ENCODE measurements at regions not wholly inside any gene's neighbourhood (a gene's known extent, or its start where the extent isn't known, plus 50 kb on each side); places are given as distances from the start of the nearest gene placed in this dataset.

DNA sequence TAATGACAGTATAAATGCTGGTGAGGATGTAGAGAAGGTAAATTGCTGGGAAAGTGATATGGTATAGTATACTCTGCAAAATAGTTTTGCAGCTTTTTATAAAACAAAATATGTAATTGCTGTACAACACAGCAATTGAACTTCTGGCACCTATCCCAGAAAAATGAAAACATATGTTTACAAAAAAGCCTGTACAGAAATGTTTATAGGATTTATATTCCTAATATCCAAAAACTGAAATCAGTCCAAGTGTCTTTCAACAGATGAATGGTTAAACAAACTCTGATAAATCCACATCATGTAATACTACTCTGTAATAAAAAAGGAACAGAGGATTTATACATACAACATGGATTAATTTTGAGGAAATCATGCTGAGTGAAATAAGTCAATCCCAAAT, 198.4 kb upstream of the ACTRT1 start:
- Histone ChIP-seq H3K9ac (ENCODE audit: low read depth, low read length, poor library complexity) (no peak overlapping the region), H3K4me3 (ENCODE audit: low read length in 2 of 2) (no peak overlapping the region), H2AFZ (ENCODE audit: low read length) (no peak overlapping the region), H2BK5ac (ENCODE audit: low read length) (no peak overlapping the region), H2BK12ac (ENCODE audit: low read length) (no peak overlapping the region), H3K27me3 (ENCODE audit: control insufficient read depth in 3 of 3, insufficient read depth in 3 of 3, low read depth in 1 of 3, low read length in 3 of 3) (no peaks in the 10 kb centered on the region), H2BK15ac (ENCODE audit: low read length) (no peak overlapping the region), H3K18ac (ENCODE audit: low read length) (no peak overlapping the region), H2BK120ac (ENCODE audit: low read depth, low read length) (no peak overlapping the region), H2AK5ac (ENCODE audit: low read depth, low read length) (no peak overlapping the region), H3K79me1 (ENCODE audit: low read depth, low read length) (no peaks in the 10 kb centered on the region), H3K4me1 (ENCODE audit: control insufficient read depth in 2 of 2, insufficient read depth in 1 of 2, low read depth in 1 of 2, low read length in 2 of 2) (no peaks in the 10 kb centered on the region), H3K23ac (ENCODE audit: low read depth, low read length, poor library complexity) (no peak overlapping the region), H3K9me3 (replicated peaks in 1 of 2; ENCODE audit: control insufficient read depth in 2 of 2, insufficient read depth in 1 of 2, low read depth in 1 of 2, low read length in 2 of 2) (no peaks in the 10 kb centered on the region), H3K36me3 (replicated peaks in 1 of 2; ENCODE audit: control insufficient read depth in 2 of 2, insufficient read depth in 2 of 2, low read length in 2 of 2) (no peaks in the 10 kb centered on the region), H3K4ac (ENCODE audit: low read length) (no peak overlapping the region), H3K14ac (ENCODE audit: low read length) (no peak overlapping the region), H4K91ac (ENCODE audit: low read depth, low read length, poor library complexity) (no peak overlapping the region), H3K27ac (replicated peaks; ENCODE audit: low read length) (no peak overlapping the region), H4K8ac (ENCODE audit: low read depth, low read length) (no peak overlapping the region), H3K4me2 (ENCODE audit: insufficient read depth, low read length, poor library complexity, severe bottlenecking) (no peak overlapping the region)
- no peak for DNase-seq (ENCODE audit: low spot score)

DNA sequence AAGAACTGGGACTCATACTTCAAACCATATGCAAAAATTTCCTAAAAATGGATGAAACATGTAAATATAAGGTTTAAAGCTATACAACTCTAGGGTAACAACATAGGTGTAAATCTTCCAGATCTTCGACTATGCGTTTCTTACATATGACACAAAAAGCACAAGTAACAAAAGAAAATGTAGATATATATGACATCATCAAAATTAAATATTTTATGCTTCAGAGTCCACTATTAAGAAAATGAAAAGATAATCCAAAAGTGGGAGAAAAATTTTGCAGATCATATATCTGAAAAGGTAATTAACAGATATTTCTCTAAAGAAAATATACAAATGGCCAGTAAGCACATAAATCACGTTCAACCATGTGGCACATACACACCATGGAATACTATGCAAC, 164.2 kb upstream of the ACTRT1 start:
- no CpG with 5 or more reads among the region's 3 CpGs for WGBS, 2 donors (ENCODE audit: extremely low coverage in 2 of 2, insufficient read length in 2 of 2, insufficient replicate concordance in 1 of 2)
- no peak overlapping the region for H3K18ac ChIP-seq (ENCODE audit: low read length)
- H2BK15ac ChIP-seq (ENCODE audit: low read length) = no peak overlapping the region
- H2BK12ac ChIP-seq (ENCODE audit: low read length) = no peak overlapping the region
- H3K27me3 ChIP-seq (ENCODE audit: control insufficient read depth in 3 of 3, insufficient read depth in 3 of 3, low read depth in 1 of 3, low read length in 3 of 3) = no peaks in the 10 kb centered on the region
- no peak overlapping the region for H3K14ac ChIP-seq (ENCODE audit: low read length)
- H3K79me1 ChIP-seq (ENCODE audit: low read depth, low read length) = no peaks in the 10 kb centered on the region
- no peak overlapping the region for H2AFZ ChIP-seq (ENCODE audit: low read length)
- H3K4me3 ChIP-seq (ENCODE audit: low read length in 2 of 2) = no peak overlapping the region
- no peak overlapping the region for H3K9ac ChIP-seq (ENCODE audit: low read depth, low read length, poor library complexity)
- no peaks in the 10 kb centered on the region for H3K4me1 ChIP-seq (ENCODE audit: control insufficient read depth in 2 of 2, insufficient read depth in 1 of 2, low read depth in 1 of 2, low read length in 2 of 2)
- no peaks in the 10 kb centered on the region for H3K36me3 ChIP-seq (replicated peaks in 1 of 2; ENCODE audit: control insufficient read depth in 2 of 2, insufficient read depth in 2 of 2, low read length in 2 of 2)
- H3K9me3 ChIP-seq (replicated peaks in 1 of 2; ENCODE audit: control insufficient read depth in 2 of 2, insufficient read depth in 1 of 2, low read depth in 1 of 2, low read length in 2 of 2) = no peaks in the 10 kb centered on the region
- H3K23ac ChIP-seq (ENCODE audit: low read depth, low read length, poor library complexity) = no peak overlapping the region
- no peak overlapping the region for H4K8ac ChIP-seq (ENCODE audit: low read depth, low read length)
- H4K91ac ChIP-seq (ENCODE audit: low read depth, low read length, poor library complexity) = no peak overlapping the region
- no peak overlapping the region for H2AK5ac ChIP-seq (ENCODE audit: low read depth, low read length)
- no peak overlapping the region for H3K4ac ChIP-seq (ENCODE audit: low read length)
- no peak overlapping the region for H2BK120ac ChIP-seq (ENCODE audit: low read depth, low read length)
- H2BK5ac ChIP-seq (ENCODE audit: low read length) = no peak overlapping the region
- no peak overlapping the region for H3K27ac ChIP-seq (replicated peaks; ENCODE audit: low read length)
- no peak for DNase-seq (ENCODE audit: low spot score)
- no peak overlapping the region for H3K4me2 ChIP-seq (ENCODE audit: insufficient read depth, low read length, poor library complexity, severe bottlenecking)

DNA sequence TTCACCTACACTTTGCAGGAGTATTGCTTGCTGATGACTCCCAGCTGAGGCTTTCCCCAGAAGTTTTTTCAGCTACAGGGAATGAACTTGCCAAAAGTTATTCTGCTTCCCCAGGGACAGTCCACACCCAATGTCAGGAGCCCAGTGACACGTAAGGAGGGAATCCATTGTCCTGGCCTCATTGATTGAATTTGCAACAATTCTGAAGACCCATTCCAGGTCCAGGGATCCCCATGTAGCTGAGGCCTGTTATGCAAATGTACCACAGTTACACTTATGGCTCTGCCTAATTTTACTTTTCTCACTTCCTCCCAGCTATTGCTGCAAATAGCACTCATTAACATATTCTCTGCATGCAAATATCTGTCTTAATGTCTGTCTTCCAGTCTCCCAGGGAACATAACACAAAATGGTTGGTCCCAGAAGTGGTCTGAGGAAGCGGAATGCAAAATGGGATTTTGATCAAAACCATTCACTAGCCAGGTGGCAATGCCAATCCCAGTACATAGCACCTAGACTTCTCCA, 113.7 kb upstream of the ACTRT1 start:
- H3K27ac ChIP-seq (replicated peaks; ENCODE audit: low read length) = no peak overlapping the region
- no peak overlapping the region for H2BK15ac ChIP-seq (ENCODE audit: low read length)
- no peak overlapping the region for H4K8ac ChIP-seq (ENCODE audit: low read depth, low read length)
- H2AK5ac ChIP-seq (ENCODE audit: low read depth, low read length) = no peak overlapping the region
- H2BK12ac ChIP-seq (ENCODE audit: low read length) = no peak overlapping the region
- H3K14ac ChIP-seq (ENCODE audit: low read length) = no peak overlapping the region
- H3K79me1 ChIP-seq (ENCODE audit: low read depth, low read length) = no peaks in the 10 kb centered on the region
- H3K4me2 ChIP-seq (ENCODE audit: insufficient read depth, low read length, poor library complexity, severe bottlenecking) = no peak overlapping the region
- H3K36me3 ChIP-seq (replicated peaks in 1 of 2; ENCODE audit: control insufficient read depth in 2 of 2, insufficient read depth in 2 of 2, low read length in 2 of 2) = no peaks in the 10 kb centered on the region
- no peak overlapping the region for H3K9ac ChIP-seq (ENCODE audit: low read depth, low read length, poor library complexity)
- H4K91ac ChIP-seq (ENCODE audit: low read depth, low read length, poor library complexity) = no peak overlapping the region
- no peaks in the 10 kb centered on the region for H3K9me3 ChIP-seq (replicated peaks in 1 of 2; ENCODE audit: control insufficient read depth in 2 of 2, insufficient read depth in 1 of 2, low read depth in 1 of 2, low read length in 2 of 2)
- no peak overlapping the region for H3K4me3 ChIP-seq (ENCODE audit: low read length in 2 of 2)
- H3K4me1 ChIP-seq (ENCODE audit: control insufficient read depth in 2 of 2, insufficient read depth in 1 of 2, low read depth in 1 of 2, low read length in 2 of 2) = no peaks in the 10 kb centered on the region
- no peak overlapping the region for H3K4ac ChIP-seq (ENCODE audit: low read length)
- no peak overlapping the region for H3K18ac ChIP-seq (ENCODE audit: low read length)
- H3K23ac ChIP-seq (ENCODE audit: low read depth, low read length, poor library complexity) = no peak overlapping the region
- no peak overlapping the region for H2BK5ac ChIP-seq (ENCODE audit: low read length)
- DNase-seq (ENCODE audit: low spot score) = no peak
- no peak overlapping the region for H2BK120ac ChIP-seq (ENCODE audit: low read depth, low read length)
- WGBS, 2 donors (ENCODE audit: extremely low coverage in 2 of 2, insufficient read length in 2 of 2, insufficient replicate concordance in 1 of 2) = no CpG with 5 or more reads among the region's 2 CpGs
- no peaks in the 10 kb centered on the region for H3K27me3 ChIP-seq (ENCODE audit: control insufficient read depth in 3 of 3, insufficient read depth in 3 of 3, low read depth in 1 of 3, low read length in 3 of 3)
- no peak overlapping the region for H2AFZ ChIP-seq (ENCODE audit: low read length)

DNA sequence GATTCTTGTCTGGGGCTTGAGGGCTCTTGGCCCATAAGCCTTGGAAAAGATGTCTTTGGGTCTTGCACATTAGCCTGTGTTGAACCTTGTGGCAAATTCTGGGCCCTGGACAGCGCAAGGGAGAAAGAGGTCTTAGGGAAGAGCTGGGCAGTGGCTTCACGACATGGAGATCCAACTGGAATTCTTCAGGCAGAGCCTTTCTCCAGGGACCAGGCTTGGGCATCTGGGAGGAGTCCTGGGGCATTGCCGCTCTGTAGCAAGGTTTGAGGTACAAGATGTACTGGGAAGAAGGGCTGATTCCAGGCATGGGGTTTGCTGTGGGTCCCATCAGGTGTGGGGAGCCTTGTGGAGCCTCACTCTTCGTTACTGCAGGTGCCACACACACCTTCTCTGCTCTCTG, 104.0 kb upstream of the ACTRT1 start:
- no peak for DNase-seq (ENCODE audit: low spot score)
- H2BK12ac ChIP-seq (ENCODE audit: low read length) = no peak overlapping the region
- no peaks in the 10 kb centered on the region for H3K27me3 ChIP-seq (ENCODE audit: control insufficient read depth in 3 of 3, insufficient read depth in 3 of 3, low read depth in 1 of 3, low read length in 3 of 3)
- H2BK5ac ChIP-seq (ENCODE audit: low read length) = no peak overlapping the region
- H3K4me3 ChIP-seq (ENCODE audit: low read length in 2 of 2) = no peak overlapping the region
- H2BK15ac ChIP-seq (ENCODE audit: low read length) = no peak overlapping the region
- H3K9ac ChIP-seq (ENCODE audit: low read depth, low read length, poor library complexity) = no peak overlapping the region
- no peak overlapping the region for H3K4me2 ChIP-seq (ENCODE audit: insufficient read depth, low read length, poor library complexity, severe bottlenecking)
- no CpG with 5 or more reads among the region's 4 CpGs for WGBS, 2 donors (ENCODE audit: extremely low coverage in 2 of 2, insufficient read length in 2 of 2, insufficient replicate concordance in 1 of 2)
- no peak overlapping the region for H3K27ac ChIP-seq (replicated peaks; ENCODE audit: low read length)
- no peak overlapping the region for H4K91ac ChIP-seq (ENCODE audit: low read depth, low read length, poor library complexity)
- H3K4ac ChIP-seq (ENCODE audit: low read length) = no peak overlapping the region
- H3K79me1 ChIP-seq (ENCODE audit: low read depth, low read length) = no peaks in the 10 kb centered on the region
- no peaks in the 10 kb centered on the region for H3K9me3 ChIP-seq (replicated peaks in 1 of 2; ENCODE audit: control insufficient read depth in 2 of 2, insufficient read depth in 1 of 2, low read depth in 1 of 2, low read length in 2 of 2)
- H3K4me1 ChIP-seq (ENCODE audit: control insufficient read depth in 2 of 2, insufficient read depth in 1 of 2, low read depth in 1 of 2, low read length in 2 of 2) = no peaks in the 10 kb centered on the region
- no peak overlapping the region for H3K18ac ChIP-seq (ENCODE audit: low read length)
- H2AFZ ChIP-seq (ENCODE audit: low read length) = no peak overlapping the region
- H3K36me3 ChIP-seq (replicated peaks in 1 of 2; ENCODE audit: control insufficient read depth in 2 of 2, insufficient read depth in 2 of 2, low read length in 2 of 2) = no peaks in the 10 kb centered on the region
- H3K14ac ChIP-seq (ENCODE audit: low read length) = no peak overlapping the region
- H2BK120ac ChIP-seq (ENCODE audit: low read depth, low read length) = no peak overlapping the region
- no peak overlapping the region for H4K8ac ChIP-seq (ENCODE audit: low read depth, low read length)
- no peak overlapping the region for H2AK5ac ChIP-seq (ENCODE audit: low read depth, low read length)
- no peak overlapping the region for H3K23ac ChIP-seq (ENCODE audit: low read depth, low read length, poor library complexity)
